H1 (cell line): ENCODE measurements at regions not wholly inside any gene's neighbourhood (a gene's known extent, or its start where the extent isn't known, plus 50 kb on each side); places are given as distances from the start of the nearest gene placed in this dataset.

ENCODE experiments used
- CBX8 ChIP-seq: fragments of 300-800, 300-1000 bp; sonication (generic); IDR thresholded peaks from 2 replicates; pipeline ENCODE4 v1.7.1; 2016; ENCODE audit warnings: low read depth, low read length, borderline replicate concordance
- KDM1A ChIP-seq: fragments of 200-600, 300-600 bp; sonication (generic); IDR thresholded peaks from 2 replicates; pipeline ENCODE4 v1.7.1; 2016; ENCODE audit warnings: mild to moderate bottlenecking, low read length, borderline replicate concordance
- MAFK ChIP-seq: IDR thresholded peaks from 2 replicates; pipeline ENCODE4 v1.6.1; 2012; ENCODE audit warnings: low read depth, mild to moderate bottlenecking, improper control_type of control experiment, low read length
- PHF8 ChIP-seq: fragments of 200-600 bp; sonication (generic); conservative IDR thresholded peaks from 2 replicates; pipeline ENCODE4 v1.7.1; 2012; ENCODE audit warnings: low read depth, mild to moderate bottlenecking, inconsistent platforms, low read length, moderate library complexity
- POLR2AphosphoS5 ChIP-seq: IDR thresholded peaks from 2 replicates; pipeline ENCODE4 v1.6.1; 2011; ENCODE audit warnings: low read depth, low read length
- ZNF274 ChIP-seq: IDR thresholded peaks from 2 replicates; pipeline ENCODE4 v1.7.0; 2012; ENCODE audit warnings: low read length, borderline replicate concordance; ENCODE audit errors: extremely low read depth
- TF ChIP-seq, protein P1 (sequence below): fragments of 300-600 bp; sonication (generic); IDR thresholded peaks from 2 replicates; pipeline ENCODE4 v1.7.1; 2012; ENCODE audit warnings: low read length, moderate library complexity, mild to moderate bottlenecking, inconsistent platforms; ENCODE audit not compliant: insufficient replicate concordance

DNA sequence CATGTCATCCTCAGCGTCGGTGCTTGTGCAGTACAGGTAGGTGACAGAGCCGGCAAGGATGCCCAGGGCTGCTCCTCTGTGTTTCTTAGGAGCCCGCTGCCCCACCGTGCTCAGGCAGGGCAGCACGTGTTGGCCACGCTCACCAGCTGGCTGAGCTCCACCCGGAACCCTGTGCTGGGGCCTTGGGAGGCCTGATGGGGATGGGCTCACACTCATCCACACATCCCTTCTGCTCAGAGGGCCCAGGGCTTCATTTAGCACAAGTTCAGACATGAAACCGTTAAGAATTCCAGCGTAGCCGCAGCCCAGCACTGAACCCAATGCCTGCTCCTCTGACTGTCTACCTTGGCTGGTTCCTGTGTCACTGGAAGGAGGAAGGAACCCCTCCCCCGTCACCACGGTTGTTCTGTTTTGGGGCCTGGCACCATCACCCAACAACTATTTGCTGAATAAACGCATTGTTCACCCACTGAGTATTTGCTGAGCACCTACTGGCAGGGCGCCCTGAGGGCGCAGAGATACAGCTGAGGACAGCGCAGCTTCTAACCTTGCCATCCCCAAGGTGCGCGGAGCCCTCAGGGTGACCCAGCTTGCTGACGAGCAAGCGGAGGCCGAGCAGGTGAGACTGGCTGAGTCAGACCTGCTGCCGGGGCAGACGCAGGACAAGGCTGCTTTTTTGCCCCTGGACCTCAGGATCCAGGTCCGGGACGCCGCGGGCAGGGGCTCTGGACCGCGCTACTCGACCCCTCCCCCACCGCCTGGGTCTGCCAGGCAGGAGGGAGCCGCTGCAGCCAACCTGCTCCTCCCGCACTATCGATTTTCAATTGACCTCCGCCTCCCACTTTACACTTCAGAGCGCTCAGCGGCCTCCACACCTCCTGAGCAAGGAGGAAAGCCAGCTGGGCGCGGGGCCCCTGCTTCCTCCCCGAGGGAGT lies 50.6 kb upstream of the RET start (continued):
- no peak for TF ChIP-seq POLR2AphosphoS5
- TF ChIP-seq PHF8: no peak
- TF ChIP-seq CBX8: no peak
- TF ChIP-seq ZNF274: no peak
- TF ChIP-seq, protein P1, sequence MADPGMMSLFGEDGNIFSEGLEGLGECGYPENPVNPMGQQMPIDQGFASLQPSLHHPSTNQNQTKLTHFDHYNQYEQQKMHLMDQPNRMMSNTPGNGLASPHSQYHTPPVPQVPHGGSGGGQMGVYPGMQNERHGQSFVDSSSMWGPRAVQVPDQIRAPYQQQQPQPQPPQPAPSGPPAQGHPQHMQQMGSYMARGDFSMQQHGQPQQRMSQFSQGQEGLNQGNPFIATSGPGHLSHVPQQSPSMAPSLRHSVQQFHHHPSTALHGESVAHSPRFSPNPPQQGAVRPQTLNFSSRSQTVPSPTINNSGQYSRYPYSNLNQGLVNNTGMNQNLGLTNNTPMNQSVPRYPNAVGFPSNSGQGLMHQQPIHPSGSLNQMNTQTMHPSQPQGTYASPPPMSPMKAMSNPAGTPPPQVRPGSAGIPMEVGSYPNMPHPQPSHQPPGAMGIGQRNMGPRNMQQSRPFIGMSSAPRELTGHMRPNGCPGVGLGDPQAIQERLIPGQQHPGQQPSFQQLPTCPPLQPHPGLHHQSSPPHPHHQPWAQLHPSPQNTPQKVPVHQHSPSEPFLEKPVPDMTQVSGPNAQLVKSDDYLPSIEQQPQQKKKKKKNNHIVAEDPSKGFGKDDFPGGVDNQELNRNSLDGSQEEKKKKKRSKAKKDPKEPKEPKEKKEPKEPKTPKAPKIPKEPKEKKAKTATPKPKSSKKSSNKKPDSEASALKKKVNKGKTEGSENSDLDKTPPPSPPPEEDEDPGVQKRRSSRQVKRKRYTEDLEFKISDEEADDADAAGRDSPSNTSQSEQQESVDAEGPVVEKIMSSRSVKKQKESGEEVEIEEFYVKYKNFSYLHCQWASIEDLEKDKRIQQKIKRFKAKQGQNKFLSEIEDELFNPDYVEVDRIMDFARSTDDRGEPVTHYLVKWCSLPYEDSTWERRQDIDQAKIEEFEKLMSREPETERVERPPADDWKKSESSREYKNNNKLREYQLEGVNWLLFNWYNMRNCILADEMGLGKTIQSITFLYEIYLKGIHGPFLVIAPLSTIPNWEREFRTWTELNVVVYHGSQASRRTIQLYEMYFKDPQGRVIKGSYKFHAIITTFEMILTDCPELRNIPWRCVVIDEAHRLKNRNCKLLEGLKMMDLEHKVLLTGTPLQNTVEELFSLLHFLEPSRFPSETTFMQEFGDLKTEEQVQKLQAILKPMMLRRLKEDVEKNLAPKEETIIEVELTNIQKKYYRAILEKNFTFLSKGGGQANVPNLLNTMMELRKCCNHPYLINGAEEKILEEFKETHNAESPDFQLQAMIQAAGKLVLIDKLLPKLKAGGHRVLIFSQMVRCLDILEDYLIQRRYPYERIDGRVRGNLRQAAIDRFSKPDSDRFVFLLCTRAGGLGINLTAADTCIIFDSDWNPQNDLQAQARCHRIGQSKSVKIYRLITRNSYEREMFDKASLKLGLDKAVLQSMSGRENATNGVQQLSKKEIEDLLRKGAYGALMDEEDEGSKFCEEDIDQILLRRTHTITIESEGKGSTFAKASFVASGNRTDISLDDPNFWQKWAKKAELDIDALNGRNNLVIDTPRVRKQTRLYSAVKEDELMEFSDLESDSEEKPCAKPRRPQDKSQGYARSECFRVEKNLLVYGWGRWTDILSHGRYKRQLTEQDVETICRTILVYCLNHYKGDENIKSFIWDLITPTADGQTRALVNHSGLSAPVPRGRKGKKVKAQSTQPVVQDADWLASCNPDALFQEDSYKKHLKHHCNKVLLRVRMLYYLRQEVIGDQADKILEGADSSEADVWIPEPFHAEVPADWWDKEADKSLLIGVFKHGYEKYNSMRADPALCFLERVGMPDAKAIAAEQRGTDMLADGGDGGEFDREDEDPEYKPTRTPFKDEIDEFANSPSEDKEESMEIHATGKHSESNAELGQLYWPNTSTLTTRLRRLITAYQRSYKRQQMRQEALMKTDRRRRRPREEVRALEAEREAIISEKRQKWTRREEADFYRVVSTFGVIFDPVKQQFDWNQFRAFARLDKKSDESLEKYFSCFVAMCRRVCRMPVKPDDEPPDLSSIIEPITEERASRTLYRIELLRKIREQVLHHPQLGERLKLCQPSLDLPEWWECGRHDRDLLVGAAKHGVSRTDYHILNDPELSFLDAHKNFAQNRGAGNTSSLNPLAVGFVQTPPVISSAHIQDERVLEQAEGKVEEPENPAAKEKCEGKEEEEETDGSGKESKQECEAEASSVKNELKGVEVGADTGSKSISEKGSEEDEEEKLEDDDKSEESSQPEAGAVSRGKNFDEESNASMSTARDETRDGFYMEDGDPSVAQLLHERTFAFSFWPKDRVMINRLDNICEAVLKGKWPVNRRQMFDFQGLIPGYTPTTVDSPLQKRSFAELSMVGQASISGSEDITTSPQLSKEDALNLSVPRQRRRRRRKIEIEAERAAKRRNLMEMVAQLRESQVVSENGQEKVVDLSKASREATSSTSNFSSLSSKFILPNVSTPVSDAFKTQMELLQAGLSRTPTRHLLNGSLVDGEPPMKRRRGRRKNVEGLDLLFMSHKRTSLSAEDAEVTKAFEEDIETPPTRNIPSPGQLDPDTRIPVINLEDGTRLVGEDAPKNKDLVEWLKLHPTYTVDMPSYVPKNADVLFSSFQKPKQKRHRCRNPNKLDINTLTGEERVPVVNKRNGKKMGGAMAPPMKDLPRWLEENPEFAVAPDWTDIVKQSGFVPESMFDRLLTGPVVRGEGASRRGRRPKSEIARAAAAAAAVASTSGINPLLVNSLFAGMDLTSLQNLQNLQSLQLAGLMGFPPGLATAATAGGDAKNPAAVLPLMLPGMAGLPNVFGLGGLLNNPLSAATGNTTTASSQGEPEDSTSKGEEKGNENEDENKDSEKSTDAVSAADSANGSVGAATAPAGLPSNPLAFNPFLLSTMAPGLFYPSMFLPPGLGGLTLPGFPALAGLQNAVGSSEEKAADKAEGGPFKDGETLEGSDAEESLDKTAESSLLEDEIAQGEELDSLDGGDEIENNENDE: no peak
- peak; percentile 9; the same call in 1 of the 2 replicates for TF ChIP-seq KDM1A
- TF ChIP-seq MAFK: no peak
- TF ChIP-seq, all 59 proteins: peak for 9
